Vagina (tissue), 2 donors: ENCODE measurements at regions not wholly inside any gene's neighbourhood (a gene's known extent, or its start where the extent isn't known, plus 50 kb on each side); places are given as distances from the start of the nearest gene placed in this dataset.

Experiments used
- DNase-seq, 2 donors: peaks; one replicate each; pipeline ENCODE4 v3.0.0-alpha.2; 2017; ENCODE audit errors: extremely low spot score in 2 of 2
- H3K27ac ChIP-seq: fragments of 200-600 bp; sonication (generic); one replicate; pipeline ENCODE4 v1.5.1; 2019
- H3K27me3 ChIP-seq: fragments of 200-600 bp; sonication (generic); one replicate; pipeline ENCODE4 v1.5.1; 2019
- H3K36me3 ChIP-seq, 2 donors: fragments of 200-600 bp; sonication (generic); one replicate each; pipeline ENCODE4 v1.5.1; 2017 to 2019
- H3K4me1 ChIP-seq: fragments of 200-600 bp; sonication (generic); one replicate; pipeline ENCODE4 v1.5.1; 2019
- H3K4me3 ChIP-seq, 2 donors: fragments of 200-600 bp; sonication (generic); 1 replicate in 1 of 2; 2 replicates in 1 of 2; pipeline ENCODE4 v1.5.1; 2016 to 2019
- H3K9me3 ChIP-seq: fragments of 200-600 bp; sonication (generic); one replicate; pipeline ENCODE4 v1.5.1; 2019
- CTCF ChIP-seq, 3 experiments: fragments of 450-650 bp in 2 of 3; fragments of 200-600 bp in 1 of 3; sonication (generic) in 1 of 3; IDR thresholded peaks; one replicate each; pipeline ENCODE4 v1.5.1; 2017 to 2019; ENCODE audit warnings: antibody characterized with exemption in 3 of 3, mild to moderate bottlenecking in 2 of 3, moderate library complexity in 2 of 3
- POLR2A ChIP-seq, 2 donors: fragments of 450-650 bp; IDR thresholded peaks; one replicate each; pipeline ENCODE4 v1.6.1; 2017; ENCODE audit warnings: antibody characterized with exemption in 2 of 2, mild to moderate bottlenecking in 2 of 2, moderate library complexity in 2 of 2
- POLR2AphosphoS5 ChIP-seq, 2 donors: sonication (generic); formaldehyde crosslinking; IDR thresholded peaks; one replicate each; pipeline ENCODE4 v1.9.0; 2017; ENCODE audit warnings: antibody characterized with exemption in 2 of 2, mild to moderate bottlenecking in 2 of 2, low read depth in 1 of 2; ENCODE audit not compliant: insufficient read depth in 1 of 2
- intact Hi-C: fragments of 100-400 bp; cut with DNase I; formaldehyde crosslinking; loops from one replicate; pipeline ENCODE4 v1.15.1; 2023

- H3K27ac ChIP-seq, result no peak overlapping the region
- no peaks in the 10 kb centered on the region for H3K27me3 ChIP-seq
- TF ChIP-seq POLR2A (IDR thresholded peaks at IDR 0.05) (no peak), POLR2AphosphoS5 (IDR thresholded peaks at IDR 0.05; ENCODE audit: insufficient read depth in 1 of 2, low read depth in 1 of 2) (no peak), CTCF (IDR thresholded peaks at IDR 0.05) (no peak)
- H3K36me3 ChIP-seq, result no peaks in the 10 kb centered on the region
- DNase-seq, result no peak
- no peak overlapping the region for H3K4me3 ChIP-seq
- intact Hi-C loops, result no loop called here
- H3K4me1 ChIP-seq, result no peaks in the 10 kb centered on the region
- H3K9me3 ChIP-seq, result no peaks in the 10 kb centered on the region
Observed at GRCh38 chr2:39998617-39999016, 219.6 kb upstream of the THUMPD2 start.

- DNase-seq, result no peak
- H3K36me3 ChIP-seq, result no peaks in the 10 kb centered on the region
- no peak overlapping the region for H3K4me3 ChIP-seq
- H3K27ac ChIP-seq, result no peak overlapping the region
- H3K27me3 ChIP-seq, result no peaks in the 10 kb centered on the region
- H3K9me3 ChIP-seq, result no peaks in the 10 kb centered on the region
- intact Hi-C loops, result no loop called here
- TF ChIP-seq POLR2AphosphoS5 (IDR thresholded peaks at IDR 0.05; ENCODE audit: insufficient read depth in 1 of 2, low read depth in 1 of 2), result no peak
- no peak for TF ChIP-seq POLR2A (IDR thresholded peaks at IDR 0.05)
- no peak for TF ChIP-seq CTCF (IDR thresholded peaks at IDR 0.05)
- no peaks in the 10 kb centered on the region for H3K4me1 ChIP-seq
Observed at GRCh38 chr2:39996653-39997080, 217.6 kb upstream of the THUMPD2 start.

DNA sequence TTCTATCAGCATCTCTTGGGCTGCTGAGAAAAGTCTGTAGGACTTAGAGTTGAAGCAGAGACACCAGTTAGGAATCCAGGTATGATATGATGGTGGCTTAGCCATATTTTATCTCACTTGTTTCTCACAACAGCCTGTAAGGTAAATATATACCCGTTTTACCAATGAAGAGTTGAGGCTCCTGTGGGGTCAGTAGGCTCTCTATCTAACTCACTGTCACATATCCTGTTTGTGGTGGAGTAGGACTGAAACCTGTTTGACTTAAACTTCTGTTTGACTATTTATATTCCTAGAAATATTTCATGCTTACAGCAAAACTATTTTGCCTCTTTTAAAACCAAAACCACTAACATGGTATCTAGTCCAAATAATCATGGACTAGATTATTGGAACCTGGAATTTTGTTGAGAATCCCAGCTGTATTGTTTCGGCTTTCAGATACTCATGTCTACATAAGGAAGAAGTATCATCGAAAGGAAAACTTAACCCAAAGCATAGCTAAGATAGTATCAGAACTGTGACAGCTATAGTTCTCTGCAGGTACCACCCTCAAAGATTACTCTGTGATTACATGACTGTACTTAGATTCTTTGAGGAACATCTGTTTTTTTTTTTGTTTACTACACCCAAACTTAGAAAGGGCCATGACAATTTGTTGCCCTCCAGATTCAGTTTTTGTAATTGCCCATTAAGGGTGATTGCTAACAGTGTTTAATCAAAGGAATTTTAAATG is 216.1 kb upstream of the THUMPD2 start:
- H3K27ac ChIP-seq, result no peak overlapping the region
- H3K9me3 ChIP-seq, result no peaks in the 10 kb centered on the region
- H3K36me3 ChIP-seq, result no peaks in the 10 kb centered on the region
- DNase-seq, result no peak
- H3K4me3 ChIP-seq, result no peak overlapping the region
- H3K27me3 ChIP-seq, result no peaks in the 10 kb centered on the region
- no peaks in the 10 kb centered on the region for H3K4me1 ChIP-seq
- TF ChIP-seq CTCF (IDR thresholded peaks at IDR 0.05), result no peak
- no peak for TF ChIP-seq POLR2A (IDR thresholded peaks at IDR 0.05)
- TF ChIP-seq POLR2AphosphoS5 (IDR thresholded peaks at IDR 0.05; ENCODE audit: insufficient read depth in 1 of 2, low read depth in 1 of 2), result no peak
- intact Hi-C loops, result no loop called here

GRCh38 chr2:39994151-39994550 is 215.1 kb upstream of the THUMPD2 start:
- no peak for TF ChIP-seq CTCF (IDR thresholded peaks at IDR 0.05)
- H3K9me3 ChIP-seq, result no peaks in the 10 kb centered on the region
- DNase-seq, result no peak
- no peaks in the 10 kb centered on the region for H3K36me3 ChIP-seq
- intact Hi-C loops, result no loop called here
- H3K27ac ChIP-seq, result no peak overlapping the region
- no peaks in the 10 kb centered on the region for H3K4me1 ChIP-seq
- no peak overlapping the region for H3K4me3 ChIP-seq
- H3K27me3 ChIP-seq, result no peaks in the 10 kb centered on the region

DNA sequence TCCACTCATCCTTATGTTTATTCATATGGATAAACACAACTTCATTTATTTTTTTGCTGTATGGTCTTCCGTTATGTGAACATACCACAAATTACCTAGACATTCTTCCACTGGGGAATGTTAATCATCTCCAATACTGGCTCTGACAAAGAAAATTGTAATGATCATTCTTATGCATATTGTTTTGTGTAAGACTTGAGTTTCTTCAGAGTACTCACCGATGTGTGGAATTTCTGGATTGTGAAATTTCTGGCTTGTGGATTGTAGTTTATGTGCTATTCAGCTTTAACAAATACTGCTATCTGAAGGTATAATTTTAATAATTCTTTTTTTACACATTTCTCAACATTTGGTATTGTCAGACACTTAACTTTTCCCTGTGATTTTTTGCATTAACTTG is 212.2 kb upstream of the THUMPD2 start:
- Histone ChIP-seq H3K4me3 (no peak overlapping the region), H3K9me3 (no peaks in the 10 kb centered on the region), H3K27me3 (no peaks in the 10 kb centered on the region), H3K27ac (no peak overlapping the region), H3K4me1 (no peaks in the 10 kb centered on the region), H3K36me3 (no peaks in the 10 kb centered on the region)
- TF ChIP-seq CTCF (IDR thresholded peaks at IDR 0.05), result no peak
- no peak for TF ChIP-seq POLR2A (IDR thresholded peaks at IDR 0.05)
- no peak for TF ChIP-seq POLR2AphosphoS5 (IDR thresholded peaks at IDR 0.05; ENCODE audit: insufficient read depth in 1 of 2, low read depth in 1 of 2)
- no peak for DNase-seq
- intact Hi-C loops, result no loop called here
